Liver (tissue), 3 donors: ENCODE measurements at regions not wholly inside any gene's neighbourhood (a gene's known extent, or its start where the extent isn't known, plus 50 kb on each side); places are given as distances from the start of the nearest gene placed in this dataset.

Experiments
- GABPA ChIP-seq, 2 donors: IDR thresholded peaks in 1 of 2; conservative IDR thresholded peaks in 1 of 2; 2 replicates each; pipeline ENCODE4 v1.6.1; 2016; ENCODE audit warnings: antibody characterized with exemption in 2 of 2, mild to moderate bottlenecking in 1 of 2, moderate library complexity in 1 of 2
- RAD21 ChIP-seq, 2 donors: IDR thresholded peaks; 2 replicates each; pipeline ENCODE4 v1.6.1; 2016; ENCODE audit warnings: antibody characterized with exemption in 2 of 2, mild to moderate bottlenecking in 2 of 2
- SP1 ChIP-seq: IDR thresholded peaks from 2 replicates; pipeline ENCODE4 v1.6.1; 2018; ENCODE audit warnings: antibody characterized with exemption, mild to moderate bottlenecking
- TF ChIP-seq, protein P1 (sequence below): fragments of 150-350 bp; IDR thresholded peaks from 2 replicates; pipeline ENCODE4 v1.5.1; 2017; ENCODE audit warnings: improper control_type of control experiment, low read depth, low read length; ENCODE audit not compliant: missing input control
- TF ChIP-seq, protein P2 (sequence below): IDR thresholded peaks from 2 replicates; pipeline ENCODE4 v1.6.1; 2016; ENCODE audit warnings: antibody characterized with exemption, mild to moderate bottlenecking
- TF ChIP-seq, protein P3 (sequence below): IDR thresholded peaks from 2 replicates; pipeline ENCODE4 v1.6.1; 2016; ENCODE audit warnings: antibody characterized with exemption
- TF ChIP-seq, protein P4 (sequence below): IDR thresholded peaks from 2 replicates; pipeline ENCODE4 v1.6.1; 2016; ENCODE audit warnings: antibody characterized with exemption
- donor health status: healthy.
- donor health status: healthy.

DNA sequence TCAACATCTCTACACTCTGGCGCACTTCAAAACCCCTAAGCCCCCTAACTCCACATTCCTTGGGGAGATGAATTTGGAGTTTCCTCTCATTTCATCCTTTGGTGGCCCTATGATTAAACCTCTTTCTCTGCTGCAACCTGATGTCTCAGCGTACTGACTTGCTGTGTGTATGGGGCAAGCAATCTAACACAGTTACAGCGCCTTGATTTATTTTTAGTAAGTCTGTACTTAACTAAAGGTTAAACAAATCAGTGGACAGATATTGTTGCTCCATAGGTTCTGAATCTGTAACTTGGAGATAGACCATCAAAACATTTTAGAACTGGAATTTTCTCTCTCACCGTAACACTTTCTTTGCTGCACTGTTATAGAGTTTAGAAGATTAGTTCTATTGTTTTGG, 452.8 kb downstream of the IRX1 start:
- TF ChIP-seq, protein P1, sequence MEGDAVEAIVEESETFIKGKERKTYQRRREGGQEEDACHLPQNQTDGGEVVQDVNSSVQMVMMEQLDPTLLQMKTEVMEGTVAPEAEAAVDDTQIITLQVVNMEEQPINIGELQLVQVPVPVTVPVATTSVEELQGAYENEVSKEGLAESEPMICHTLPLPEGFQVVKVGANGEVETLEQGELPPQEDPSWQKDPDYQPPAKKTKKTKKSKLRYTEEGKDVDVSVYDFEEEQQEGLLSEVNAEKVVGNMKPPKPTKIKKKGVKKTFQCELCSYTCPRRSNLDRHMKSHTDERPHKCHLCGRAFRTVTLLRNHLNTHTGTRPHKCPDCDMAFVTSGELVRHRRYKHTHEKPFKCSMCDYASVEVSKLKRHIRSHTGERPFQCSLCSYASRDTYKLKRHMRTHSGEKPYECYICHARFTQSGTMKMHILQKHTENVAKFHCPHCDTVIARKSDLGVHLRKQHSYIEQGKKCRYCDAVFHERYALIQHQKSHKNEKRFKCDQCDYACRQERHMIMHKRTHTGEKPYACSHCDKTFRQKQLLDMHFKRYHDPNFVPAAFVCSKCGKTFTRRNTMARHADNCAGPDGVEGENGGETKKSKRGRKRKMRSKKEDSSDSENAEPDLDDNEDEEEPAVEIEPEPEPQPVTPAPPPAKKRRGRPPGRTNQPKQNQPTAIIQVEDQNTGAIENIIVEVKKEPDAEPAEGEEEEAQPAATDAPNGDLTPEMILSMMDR: no peak
- TF ChIP-seq, protein P2, sequence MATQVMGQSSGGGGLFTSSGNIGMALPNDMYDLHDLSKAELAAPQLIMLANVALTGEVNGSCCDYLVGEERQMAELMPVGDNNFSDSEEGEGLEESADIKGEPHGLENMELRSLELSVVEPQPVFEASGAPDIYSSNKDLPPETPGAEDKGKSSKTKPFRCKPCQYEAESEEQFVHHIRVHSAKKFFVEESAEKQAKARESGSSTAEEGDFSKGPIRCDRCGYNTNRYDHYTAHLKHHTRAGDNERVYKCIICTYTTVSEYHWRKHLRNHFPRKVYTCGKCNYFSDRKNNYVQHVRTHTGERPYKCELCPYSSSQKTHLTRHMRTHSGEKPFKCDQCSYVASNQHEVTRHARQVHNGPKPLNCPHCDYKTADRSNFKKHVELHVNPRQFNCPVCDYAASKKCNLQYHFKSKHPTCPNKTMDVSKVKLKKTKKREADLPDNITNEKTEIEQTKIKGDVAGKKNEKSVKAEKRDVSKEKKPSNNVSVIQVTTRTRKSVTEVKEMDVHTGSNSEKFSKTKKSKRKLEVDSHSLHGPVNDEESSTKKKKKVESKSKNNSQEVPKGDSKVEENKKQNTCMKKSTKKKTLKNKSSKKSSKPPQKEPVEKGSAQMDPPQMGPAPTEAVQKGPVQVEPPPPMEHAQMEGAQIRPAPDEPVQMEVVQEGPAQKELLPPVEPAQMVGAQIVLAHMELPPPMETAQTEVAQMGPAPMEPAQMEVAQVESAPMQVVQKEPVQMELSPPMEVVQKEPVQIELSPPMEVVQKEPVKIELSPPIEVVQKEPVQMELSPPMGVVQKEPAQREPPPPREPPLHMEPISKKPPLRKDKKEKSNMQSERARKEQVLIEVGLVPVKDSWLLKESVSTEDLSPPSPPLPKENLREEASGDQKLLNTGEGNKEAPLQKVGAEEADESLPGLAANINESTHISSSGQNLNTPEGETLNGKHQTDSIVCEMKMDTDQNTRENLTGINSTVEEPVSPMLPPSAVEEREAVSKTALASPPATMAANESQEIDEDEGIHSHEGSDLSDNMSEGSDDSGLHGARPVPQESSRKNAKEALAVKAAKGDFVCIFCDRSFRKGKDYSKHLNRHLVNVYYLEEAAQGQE: no peak
- TF ChIP-seq, protein P3, sequence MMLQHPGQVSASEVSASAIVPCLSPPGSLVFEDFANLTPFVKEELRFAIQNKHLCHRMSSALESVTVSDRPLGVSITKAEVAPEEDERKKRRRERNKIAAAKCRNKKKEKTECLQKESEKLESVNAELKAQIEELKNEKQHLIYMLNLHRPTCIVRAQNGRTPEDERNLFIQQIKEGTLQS: no peak
- TF ChIP-seq RAD21 (IDR thresholded peaks at IDR 0.05) (no peak), SP1 (no peak), GABPA (IDR thresholded peaks at IDR 0.05 in 1 of 2, conservative IDR thresholded peaks at IDR 0.05 in 1 of 2) (no peak)
- TF ChIP-seq, protein P4, sequence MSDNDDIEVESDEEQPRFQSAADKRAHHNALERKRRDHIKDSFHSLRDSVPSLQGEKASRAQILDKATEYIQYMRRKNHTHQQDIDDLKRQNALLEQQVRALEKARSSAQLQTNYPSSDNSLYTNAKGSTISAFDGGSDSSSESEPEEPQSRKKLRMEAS: no peak
